ENCODE measurements at regions not wholly inside any gene's neighbourhood (a gene's known extent, or its start where the extent isn't known, plus 50 kb on each side); places are given as distances from the start of the nearest gene placed in this dataset.

- no peak for DNase-seq (ENCODE audit: low read depth in 2 of 2)
Observed at GRCh38 chr7:116310141-116310540, 99.8 kb downstream of the TES start.

GRCh38 chr7:116311259-116311658, 100.9 kb downstream of the TES start:
- DNase-seq (ENCODE audit: low read depth in 2 of 2), result no peak

GRCh38 chr7:116311816-116312471, 101.6 kb downstream of the TES start:
- no peak for DNase-seq (ENCODE audit: low read depth in 2 of 2)

GRCh38 chr7:116315293-116315692, 105.0 kb downstream of the TES start:
- DNase-seq (ENCODE audit: low read depth in 2 of 2), result no peak

GRCh38 chr7:116315803-116316202, 105.5 kb downstream of the TES start:
- no peak for DNase-seq (ENCODE audit: low read depth in 2 of 2)

- peak in 1 of 2 donors; percentile 0 for DNase-seq (ENCODE audit: low read depth in 2 of 2)
Observed at GRCh38 chr7:116316838-116317628, 106.7 kb downstream of the TES start.

- DNase-seq (ENCODE audit: low read depth in 2 of 2), result no peak
Observed at GRCh38 chr7:116317907-116318306, 107.6 kb downstream of the TES start.

GRCh38 chr7:116322541-116322940, 112.2 kb downstream of the TES start:
- no peak for DNase-seq (ENCODE audit: low read depth in 2 of 2)

- DNase-seq (ENCODE audit: low read depth in 2 of 2), result no peak
Observed at GRCh38 chr7:116324582-116324981, 114.2 kb downstream of the TES start.

- DNase-seq (ENCODE audit: low read depth in 2 of 2), result no peak
Observed at GRCh38 chr7:116325517-116325916, 115.2 kb downstream of the TES start.

- DNase-seq (ENCODE audit: low read depth in 2 of 2), result no peak
Observed at GRCh38 chr7:116327135-116327534, 116.8 kb downstream of the TES start.

- no peak for DNase-seq (ENCODE audit: low read depth in 2 of 2)
Observed at GRCh38 chr7:116327752-116328151, 117.4 kb downstream of the TES start.

- DNase-seq (ENCODE audit: low read depth in 2 of 2), result no peak
Observed at GRCh38 chr7:116328161-116328560, 117.8 kb downstream of the TES start.

- no peak for DNase-seq (ENCODE audit: low read depth in 2 of 2)
Observed at GRCh38 chr7:116329686-116330503, 119.6 kb downstream of the TES start.

GRCh38 chr7:116331020-116331419, 120.7 kb downstream of the TES start:
- DNase-seq (ENCODE audit: low read depth in 2 of 2), result no peak

- no peak for DNase-seq (ENCODE audit: low read depth in 2 of 2)
Observed at GRCh38 chr7:116332766-116333165, 122.4 kb downstream of the TES start.

- DNase-seq (ENCODE audit: low read depth in 2 of 2), result no peak
Observed at GRCh38 chr7:116334555-116334954, 124.2 kb downstream of the TES start.

- no peak for DNase-seq (ENCODE audit: low read depth in 2 of 2)
Observed at GRCh38 chr7:116337018-116337417, 126.7 kb downstream of the TES start.

- no peak for DNase-seq (ENCODE audit: low read depth in 2 of 2)
Observed at GRCh38 chr7:116337800-116338199, 127.5 kb downstream of the TES start.

- no peak for DNase-seq (ENCODE audit: low read depth in 2 of 2)
Observed at GRCh38 chr7:116339564-116339963, 129.2 kb downstream of the TES start.

GRCh38 chr7:116340201-116340847, 130.0 kb downstream of the TES start:
- DNase-seq (ENCODE audit: low read depth in 2 of 2), result no peak

Data from activated CD4-positive, alpha-beta T cell treated with anti-CD3 and anti-CD28 coated beads for 24 hours (primary cell).